Hepatic stellate cell (primary cell): ENCODE measurements at regions not wholly inside any gene's neighbourhood (a gene's known extent, or its start where the extent isn't known, plus 50 kb on each side); places are given as distances from the start of the nearest gene placed in this dataset.

ENCODE experiments used
- DNase-seq: peaks from one replicate; pipeline ENCODE4 v3.0.0; 2011; ENCODE audit warnings: low spot score

DNA sequence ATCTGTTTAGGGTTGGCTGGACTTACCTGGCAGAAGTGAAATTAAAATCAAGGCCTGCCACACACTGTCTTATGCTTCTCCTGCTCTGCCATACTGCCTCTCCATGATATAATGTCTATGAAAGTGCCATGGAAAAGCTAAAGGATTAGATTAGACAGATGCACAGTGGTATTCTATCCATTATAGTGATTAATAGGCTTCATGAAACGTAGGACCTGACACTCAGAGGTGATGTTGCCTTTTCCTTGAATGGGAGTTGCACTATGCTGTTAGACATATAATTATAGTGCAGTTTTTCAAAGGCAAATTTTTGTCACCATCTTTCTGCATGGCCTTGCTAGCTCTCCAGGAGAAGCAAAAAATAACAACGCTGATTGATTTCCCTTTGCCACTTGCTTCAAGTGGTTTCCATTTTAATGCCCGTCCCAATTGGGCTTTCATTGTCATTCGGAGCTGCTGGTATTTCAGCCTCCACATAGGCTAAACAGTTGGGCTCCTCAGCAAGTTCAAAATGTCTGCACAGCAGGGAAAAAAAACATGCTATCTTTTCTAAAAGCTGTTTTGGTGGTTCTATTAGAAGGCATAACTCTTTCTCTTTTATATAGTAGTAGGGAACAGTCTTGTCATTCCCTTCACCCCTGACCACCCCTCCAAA is 502.8 kb upstream of the GOT2 start:
- no peak for DNase-seq

DNA sequence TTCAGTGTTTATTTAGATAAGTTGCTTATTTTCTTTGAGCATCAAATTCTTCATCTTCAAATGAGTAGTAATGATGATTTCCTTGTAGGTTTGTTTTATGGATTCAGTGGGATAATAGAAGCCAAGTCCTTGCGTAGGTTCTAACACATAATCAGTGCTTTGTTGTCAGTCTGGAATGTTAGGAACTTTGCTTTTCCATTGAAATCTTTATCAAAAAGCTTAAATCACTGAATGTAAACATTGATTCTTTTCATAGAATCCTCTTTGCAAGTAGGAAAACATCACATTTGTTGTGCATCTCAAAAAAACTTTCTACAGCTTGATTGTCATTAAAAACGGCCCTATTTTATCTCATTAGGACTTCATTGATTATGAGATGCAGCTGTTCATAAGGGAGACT is 490.3 kb upstream of the GOT2 start:
- DNase-seq = no peak

DNA sequence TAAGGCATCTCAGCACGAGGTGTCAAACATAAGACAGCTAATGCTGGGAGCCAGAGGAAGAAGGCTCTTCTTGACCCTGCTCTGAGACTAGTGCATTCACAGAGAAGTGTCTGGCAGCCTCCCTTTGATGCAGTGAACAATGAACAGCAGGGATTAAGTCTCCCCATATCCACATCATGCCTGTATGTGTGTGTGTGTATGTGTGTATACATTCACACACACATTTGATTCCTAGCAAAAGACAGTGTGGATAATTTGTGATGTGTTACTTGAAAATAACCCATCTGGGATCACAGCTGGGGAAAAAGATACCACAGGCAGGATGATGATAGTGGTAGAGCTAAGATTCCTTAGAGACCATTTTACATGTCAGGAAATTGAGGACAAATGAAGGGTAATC is 485.9 kb upstream of the GOT2 start:
- no peak for DNase-seq

DNA sequence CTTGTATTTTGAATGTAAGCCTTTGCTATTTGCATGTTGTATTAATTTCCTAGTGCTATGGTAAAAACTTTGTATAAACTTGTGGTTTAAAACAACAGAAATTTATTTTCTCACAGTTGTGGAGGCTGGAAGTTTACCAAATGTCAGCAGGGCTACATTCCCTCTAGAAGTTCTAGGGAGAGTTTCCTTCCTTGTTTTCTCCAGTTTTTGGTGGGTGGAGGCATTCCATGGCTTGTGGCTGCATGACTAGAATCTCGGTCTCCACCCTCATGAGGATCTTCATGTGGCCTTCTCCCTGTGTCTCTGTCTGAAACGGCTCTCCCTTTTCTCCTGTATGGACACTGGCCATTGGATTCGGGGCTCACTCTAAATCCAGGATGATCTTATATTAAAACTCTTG is 482.2 kb upstream of the GOT2 start:
- no peak for DNase-seq

DNA sequence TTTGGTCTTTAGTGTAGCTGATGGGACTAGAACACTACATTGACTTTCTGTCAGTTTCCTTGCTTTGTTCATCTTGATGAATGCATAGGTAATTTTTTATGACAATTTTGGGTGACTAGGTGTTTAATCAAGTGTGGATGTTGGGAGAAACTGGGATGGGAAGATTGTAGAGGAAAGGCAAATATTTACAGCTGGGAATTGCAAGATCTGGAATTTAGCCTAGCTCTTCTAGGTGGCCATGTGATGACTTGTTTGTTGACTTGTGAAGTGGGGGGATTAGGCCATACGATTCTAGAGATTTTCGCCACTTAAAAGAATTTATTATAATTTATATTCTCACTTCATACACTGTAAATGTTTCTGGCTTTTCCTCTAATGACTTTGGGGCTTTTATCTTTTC is 480.3 kb upstream of the GOT2 start:
- DNase-seq = no peak

DNA sequence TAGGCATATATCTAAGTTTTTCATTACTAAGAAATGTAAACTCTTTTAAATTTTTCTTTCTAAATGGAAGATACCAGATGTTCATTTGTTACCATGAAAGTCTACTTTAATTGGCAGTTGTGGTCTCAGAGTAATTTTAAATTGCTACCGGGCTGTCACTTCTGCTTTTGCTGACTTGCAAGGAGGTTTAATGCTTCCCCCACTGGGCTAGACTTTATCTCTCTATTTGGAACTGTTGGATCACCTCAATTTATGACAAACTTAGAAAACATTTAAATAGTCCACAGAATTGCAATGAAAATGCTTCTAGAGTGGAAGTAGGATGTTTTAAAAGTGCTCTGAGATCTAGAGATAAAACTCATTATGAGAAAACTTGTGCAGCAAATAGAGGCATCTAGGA is 479.8 kb upstream of the GOT2 start:
- DNase-seq = no peak

DNA sequence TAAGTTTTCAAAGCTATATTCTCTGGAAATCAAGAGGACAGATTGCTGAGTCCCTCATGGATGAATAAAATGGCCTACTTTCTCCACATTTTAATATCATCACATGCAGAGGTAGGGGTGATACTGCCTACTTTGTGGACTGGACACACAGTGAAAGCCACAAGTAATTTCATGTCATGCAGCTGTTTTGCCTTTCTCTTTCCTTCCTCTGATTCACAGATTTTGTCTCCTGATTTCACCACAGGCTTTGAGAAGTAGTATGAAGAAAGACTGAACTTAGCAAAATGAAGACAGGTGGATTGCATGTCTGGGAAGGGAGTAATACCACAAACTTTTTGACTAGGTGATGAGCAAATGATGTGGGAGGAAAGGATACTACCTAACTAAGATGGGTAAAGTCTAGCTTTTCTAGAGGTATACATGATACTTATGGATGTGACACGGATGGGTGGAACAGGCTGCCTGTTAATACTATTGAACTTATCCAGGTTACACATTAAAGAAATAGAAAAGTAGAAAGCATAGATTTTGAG is 478.4 kb upstream of the GOT2 start:
- no peak for DNase-seq

DNA sequence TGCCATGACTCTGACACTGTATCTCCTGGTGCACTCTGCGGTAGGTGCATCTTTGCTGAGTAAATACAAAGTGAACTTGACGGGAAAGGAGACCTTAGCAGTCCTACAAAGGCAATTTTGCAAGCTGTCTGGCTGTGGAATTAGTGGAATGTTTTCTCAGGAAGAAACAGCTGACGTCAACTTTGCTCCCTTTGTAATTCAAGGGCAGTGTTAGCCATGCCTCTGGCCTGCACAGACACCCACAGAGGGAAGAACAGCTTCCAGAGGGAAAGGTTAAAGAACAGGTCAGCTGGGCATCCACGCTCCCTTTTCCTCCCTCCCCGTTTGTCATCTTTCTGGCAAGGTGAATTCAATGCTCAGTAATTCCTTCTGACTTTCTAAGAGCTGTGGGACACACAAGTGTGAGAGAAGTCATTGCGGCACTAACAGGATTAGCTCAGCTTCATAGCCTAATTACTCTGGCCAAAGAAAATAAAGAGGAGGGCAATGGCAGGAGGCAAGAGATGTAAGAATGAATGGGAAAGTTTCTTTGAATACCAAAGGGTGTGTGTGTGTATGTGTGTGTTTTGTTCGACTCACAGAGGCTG is 476.9 kb upstream of the GOT2 start:
- DNase-seq = no peak

DNA sequence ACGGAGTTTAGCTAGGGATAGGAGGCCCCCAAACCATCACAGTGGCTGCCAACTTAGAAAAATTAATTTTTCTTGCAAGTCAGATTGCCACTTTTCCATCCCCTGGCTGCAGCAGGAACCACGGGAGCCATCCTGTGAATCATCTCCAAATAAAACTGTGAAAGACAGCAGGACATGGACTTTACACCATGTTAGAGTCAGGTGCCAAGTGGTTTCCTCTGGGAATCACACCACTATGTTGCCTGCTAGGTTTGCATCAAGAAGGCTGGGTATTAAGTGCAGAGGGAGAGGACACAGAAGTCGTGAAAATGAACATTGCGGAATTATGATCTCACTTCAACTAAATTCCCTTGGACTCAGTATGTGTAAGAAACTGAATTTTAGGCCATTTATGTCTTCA is 471.3 kb upstream of the GOT2 start:
- no peak for DNase-seq

DNA sequence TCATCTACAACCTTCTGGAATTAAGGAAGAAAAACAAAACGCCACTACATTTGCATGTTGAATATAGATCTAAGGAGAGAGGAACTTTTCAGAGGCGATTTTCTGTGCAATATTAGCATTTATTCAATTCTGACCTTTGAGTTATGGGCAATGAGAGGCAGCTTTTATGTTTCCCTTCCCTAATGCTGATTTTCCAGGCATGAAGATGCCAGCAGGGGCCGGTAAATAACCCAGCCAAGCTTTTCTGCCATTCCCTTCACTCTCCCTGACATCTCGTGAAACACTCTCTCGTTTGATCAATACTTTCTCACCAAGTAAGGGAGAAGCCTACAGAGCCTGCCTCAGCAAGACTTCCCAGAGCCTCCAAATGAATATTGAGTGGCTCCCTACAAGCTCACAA is 470.5 kb upstream of the GOT2 start:
- no peak for DNase-seq

DNA sequence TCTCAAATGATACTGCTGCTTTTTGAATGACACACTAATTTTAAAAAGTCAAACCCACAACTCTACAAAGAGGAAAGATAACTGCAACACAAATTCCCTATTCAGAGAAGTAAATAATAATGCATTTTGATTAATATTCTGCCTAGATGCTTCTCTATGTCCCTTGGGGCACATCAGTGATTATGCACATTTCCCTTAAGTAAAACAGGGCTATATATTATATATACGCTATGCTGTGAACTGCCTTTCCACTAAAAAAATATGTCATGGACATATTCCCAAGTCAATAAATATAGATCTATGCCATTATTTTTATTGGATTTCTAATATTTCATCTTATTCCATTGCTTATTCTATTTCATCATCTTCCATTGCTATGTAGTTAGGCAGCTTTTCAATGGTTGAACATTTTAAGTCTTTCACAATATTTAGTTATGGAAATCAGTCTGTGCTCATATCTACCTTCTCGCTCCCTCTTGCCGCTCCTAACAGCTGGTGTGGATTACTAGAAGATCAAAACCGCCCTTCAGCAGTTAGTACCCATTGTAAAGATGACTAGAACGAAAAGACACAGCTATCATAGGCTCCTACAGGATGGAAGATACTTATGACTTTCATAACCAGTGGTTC is 468.2 kb upstream of the GOT2 start:
- DNase-seq = no peak

DNA sequence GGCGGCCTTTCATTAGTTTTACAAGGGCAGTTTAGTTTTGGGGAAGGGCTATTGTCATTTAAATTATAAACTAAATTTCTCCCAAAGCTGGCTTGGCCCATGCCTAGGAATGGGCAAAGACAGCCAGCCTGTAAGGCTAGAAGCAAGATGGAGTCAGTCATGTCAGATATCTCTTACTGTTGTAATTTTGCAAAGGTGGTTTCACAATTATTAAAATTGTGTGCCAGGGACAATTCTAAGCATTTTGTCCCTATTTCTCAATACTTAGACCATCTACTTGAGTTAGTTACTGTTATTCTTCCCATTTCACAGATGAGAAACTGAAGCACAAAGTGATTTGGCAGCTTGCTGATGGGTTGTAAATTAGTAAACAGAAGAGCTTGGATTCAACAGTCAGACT is 467.7 kb upstream of the GOT2 start:
- no peak for DNase-seq

DNA sequence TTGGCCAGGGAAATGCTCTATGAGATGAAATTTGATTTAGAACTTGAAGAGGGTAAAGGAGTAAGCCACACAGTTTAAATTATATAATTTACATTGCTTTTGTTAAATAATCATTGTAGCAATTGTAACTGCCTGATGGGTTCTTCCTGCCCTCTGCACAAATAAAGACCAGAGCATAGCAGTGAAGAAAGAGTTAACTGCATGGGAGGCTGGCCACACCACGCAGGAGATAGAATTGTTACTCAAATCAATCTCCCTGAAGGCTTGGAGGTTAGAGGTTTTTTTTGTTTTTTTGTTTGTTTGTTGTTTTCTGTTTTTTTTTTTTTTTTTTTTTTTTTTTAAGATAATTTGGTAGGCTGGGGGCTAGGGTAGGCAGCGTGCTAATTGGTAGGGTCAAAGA is 467.0 kb upstream of the GOT2 start:
- DNase-seq = no peak

DNA sequence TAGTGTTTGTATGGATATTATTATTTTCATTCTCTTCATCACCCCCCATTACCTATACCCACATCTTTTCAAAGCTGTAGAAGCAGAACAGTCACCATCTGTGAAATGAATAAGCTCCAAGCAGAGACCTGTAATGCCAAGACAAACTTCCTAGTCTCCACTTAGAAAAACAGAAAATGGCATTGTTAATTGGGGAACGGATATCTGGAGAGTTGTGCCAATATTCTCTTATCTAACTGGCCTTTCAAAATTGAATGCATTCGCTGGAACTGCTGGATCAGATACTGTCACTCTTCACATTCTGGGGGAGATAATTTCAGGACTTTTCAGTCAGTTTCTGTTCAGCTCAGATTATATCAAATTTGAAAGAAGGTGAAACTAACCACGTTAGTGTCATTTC is 464.4 kb upstream of the GOT2 start:
- DNase-seq = no peak

DNA sequence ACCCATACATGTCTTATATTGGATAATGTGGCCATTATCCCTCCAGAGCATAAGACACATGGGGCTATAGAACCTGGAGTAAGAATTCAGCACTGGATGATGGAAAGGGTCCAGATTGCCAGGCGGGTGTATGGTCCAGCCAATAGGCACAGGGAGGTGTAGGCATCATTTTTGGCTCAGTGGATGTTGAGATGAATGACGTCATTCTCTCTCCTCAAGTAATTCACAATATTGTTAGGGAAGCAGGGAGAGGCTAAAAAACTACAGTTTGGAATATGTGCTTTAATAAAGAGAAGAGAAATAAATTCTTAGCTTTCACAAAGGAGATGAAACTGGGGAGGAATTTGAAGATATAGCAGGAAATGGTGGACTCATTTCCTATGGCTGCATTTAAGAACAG is 461.1 kb upstream of the GOT2 start:
- no peak for DNase-seq

DNA sequence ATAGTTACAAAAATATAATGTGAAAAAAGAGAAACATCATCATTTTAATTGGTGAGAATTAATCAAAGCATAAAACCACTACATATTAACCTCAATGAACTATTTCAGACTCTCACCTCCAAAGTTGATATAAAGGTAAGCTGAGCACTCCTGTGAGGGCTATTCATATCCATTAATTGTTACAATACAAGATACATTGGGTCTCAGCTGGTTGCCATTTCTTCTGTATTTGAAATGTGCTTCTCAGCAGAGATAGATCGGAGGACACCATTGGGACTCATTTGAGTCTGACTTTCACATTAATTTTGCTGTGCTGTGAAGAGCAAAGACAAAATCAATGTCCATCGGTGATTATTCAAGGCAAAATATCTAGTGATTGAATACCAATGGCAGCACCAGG is 459.5 kb upstream of the GOT2 start:
- no peak for DNase-seq

DNA sequence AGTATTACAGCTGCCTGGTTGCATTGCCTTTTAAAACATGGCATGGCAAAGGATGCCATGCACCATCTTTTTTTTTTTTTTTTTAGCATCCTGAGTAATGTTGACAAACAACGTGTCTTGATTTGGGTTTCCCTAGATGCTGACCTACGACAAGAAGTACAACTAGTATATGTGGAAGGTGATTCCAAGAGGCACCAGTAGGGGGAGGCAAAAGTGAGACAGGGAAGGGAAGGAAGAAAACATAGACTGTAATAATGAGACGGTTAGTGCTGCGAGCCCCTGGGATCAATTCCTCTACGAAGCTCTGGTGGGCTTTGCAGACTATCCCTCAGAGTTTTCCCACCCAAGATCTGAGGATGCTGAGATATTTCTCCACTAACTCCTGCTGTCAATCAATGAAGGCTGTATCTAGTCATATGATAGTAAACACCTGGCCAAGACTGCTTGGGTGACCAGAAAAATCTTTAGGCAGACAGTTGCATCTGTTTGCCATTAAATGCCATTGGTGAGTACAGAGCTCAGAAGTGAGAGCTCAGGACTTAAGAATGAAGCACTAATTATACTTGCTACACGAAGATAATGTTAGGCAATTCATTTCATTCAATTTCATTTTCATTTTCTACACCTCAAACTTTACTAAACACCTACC is 458.6 kb upstream of the GOT2 start:
- DNase-seq = no peak

DNA sequence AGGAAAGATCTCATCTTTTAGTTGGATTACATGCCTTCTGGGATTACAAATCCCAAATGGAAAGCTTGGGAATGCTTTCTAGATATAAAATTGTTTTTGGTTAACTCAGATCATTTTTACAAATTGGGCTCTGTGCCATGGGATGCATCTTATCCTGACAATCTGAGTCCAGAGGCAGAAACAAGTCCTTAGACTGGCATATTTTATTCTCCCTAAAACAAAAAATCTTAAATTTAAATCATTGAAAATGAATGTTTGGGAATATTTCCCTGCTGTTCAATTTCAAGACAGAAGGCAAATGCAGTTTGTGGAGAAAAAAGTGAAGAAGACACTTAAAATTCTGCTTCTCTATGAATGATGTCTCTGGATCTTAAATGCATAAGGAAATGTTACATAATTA is 456.6 kb upstream of the GOT2 start:
- DNase-seq = no peak

DNA sequence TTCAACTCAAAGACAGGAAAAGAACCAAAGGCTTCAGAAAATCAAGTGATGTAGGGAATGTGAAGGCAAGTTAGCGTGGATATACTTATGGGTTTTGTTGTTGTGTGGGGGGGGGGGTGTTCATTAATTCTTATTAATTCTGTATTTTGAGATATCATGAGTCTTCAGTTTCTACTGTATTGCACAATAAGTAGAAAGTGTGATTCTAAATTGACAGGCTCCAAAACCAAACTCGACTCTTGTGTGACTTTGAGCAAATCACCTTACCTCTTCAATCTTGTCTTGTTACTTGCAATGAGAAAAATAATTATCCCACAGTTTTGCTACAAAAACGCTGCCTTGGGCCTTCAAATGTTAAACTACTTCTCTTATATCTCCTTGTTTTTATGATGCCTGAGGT is 453.9 kb upstream of the GOT2 start:
- DNase-seq = no peak

DNA sequence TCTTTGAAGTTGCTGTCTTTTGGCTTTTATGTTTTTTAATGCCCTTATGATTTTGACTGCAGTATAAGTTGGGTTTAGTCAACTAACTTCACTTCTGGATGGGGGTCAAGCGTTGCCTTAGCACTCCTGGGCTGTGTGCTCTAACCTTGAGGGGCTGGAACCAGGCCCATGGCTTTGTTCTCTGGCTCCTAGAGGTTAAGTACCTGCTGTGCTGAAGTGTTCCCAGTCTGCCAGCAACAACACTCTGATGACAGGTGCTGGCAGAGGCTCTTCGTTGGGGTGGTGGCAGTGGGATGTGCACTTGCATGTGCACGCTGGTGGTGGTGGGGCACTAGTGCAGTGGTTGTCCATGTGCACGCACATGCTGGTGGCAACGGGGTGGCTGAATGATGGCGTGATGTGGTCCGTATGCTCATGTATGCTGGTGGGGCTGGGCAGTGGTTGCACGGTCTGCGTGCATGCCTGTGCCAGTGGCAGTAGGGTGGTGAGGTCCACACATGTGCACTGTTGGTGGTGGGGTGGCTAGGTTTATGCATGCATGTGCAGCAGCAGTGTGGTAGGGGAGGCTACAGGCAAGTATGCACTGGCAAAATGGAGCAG is 447.8 kb upstream of the GOT2 start:
- DNase-seq = no peak

DNA sequence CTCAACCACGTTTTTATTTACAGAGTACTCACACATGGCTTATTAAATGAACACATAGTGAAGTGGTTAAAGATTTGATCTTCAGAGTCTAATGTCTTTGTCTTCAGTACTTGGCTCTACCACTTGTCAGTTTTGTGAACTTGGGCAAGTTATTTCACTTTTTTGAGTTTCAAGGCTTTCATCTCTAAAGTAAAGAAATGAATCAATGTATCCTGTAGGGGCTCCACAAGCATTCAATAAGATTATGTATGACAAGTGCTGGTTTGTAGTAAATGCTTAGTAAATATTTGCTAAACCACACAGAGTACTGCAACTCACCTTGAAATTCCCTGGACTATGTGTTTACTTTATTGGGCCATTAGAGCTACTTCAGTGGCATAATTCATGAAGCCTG is 446.0 kb upstream of the GOT2 start:
- no peak for DNase-seq

DNA sequence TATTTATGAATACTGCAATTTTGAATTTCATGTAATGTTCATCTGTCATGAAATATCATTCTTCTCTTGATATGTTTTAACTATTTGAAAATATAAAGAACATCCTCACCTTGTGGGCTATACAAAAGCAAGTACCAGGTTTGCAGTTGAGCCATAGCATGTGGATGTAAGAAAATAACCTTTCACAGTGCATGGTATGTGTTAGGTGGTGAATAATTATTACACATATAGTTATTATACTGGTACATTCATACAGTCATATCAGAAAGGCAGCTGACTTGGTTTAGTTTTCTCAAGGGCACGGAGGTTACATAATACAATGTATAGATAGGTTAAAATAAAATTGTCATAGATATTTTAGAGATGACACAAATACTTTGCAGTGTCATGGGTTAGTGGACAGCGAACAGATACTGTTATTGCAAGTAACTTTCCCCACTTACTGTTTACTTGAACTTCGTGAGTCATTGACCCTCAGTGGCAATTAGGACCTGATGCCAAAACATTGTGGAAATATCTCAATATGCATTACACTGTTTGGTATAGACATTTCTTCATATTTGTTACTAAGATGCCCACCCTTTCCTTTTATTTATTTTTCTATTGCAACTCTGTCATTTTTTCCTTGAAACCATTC is 445.4 kb upstream of the GOT2 start:
- DNase-seq = no peak
